Testis (tissue), 2 donors: ENCODE measurements at regions not wholly inside any gene's neighbourhood (a gene's known extent, or its start where the extent isn't known, plus 50 kb on each side); places are given as distances from the start of the nearest gene placed in this dataset.

ENCODE experiments used
- CTCF ChIP-seq, 3 experiments: fragments of 450-650 bp in 2 of 3; fragments of 200-600 bp in 1 of 3; sonication (generic) in 1 of 3; IDR thresholded peaks; one replicate each; pipeline ENCODE4 v1.5.1; 2016 to 2019; ENCODE audit warnings: antibody characterized with exemption in 3 of 3, mild to moderate bottlenecking in 2 of 3, moderate library complexity in 1 of 3
- POLR2A ChIP-seq: fragments of 450-650 bp; IDR thresholded peaks from one replicate; pipeline ENCODE4 v1.6.1; 2017; ENCODE audit warnings: antibody characterized with exemption, mild to moderate bottlenecking, moderate library complexity

DNA sequence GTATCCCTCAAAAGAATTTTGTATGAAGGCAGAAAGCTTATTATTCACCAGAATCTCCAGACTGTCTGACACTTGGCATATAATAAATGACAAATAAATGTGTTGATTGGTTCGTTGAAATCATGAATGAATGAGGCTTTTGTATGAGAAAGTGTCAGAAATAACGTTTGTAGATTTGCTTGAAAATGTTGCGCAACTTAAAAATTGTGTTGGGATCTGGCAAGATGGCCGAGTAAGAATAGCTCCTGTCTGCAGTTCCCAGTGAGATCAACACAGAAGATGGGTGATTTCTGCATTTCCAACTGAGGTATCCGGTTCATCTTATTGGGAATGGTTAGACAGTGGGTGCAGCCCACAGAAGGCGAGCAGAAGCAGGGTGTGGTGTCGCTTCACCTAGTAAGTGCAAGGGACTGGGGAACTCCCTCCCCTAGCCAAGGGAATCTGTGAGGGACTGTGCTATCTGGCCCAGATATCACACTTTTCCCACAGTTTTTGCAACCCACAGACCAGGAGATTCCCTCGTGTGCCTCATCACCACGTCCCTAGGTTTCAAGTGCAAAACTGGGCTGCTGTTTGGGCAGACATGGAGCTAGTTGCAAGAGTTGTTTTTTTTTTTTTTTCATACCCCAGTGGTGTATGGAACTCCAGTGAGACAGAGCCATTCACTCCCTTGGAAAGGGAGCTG is 759.0 kb downstream of the LTN1 start:
- TF ChIP-seq CTCF (IDR thresholded peaks at IDR 0.05) (no peak), POLR2A (no peak)
